Fibroblast of lung (primary cell): ENCODE measurements at regions not wholly inside any gene's neighbourhood (a gene's known extent, or its start where the extent isn't known, plus 50 kb on each side); places are given as distances from the start of the nearest gene placed in this dataset.

Experiments
- CTCF ChIP-seq, 2 donors: IDR thresholded peaks in 1 of 2; conservative IDR thresholded peaks in 1 of 2; 1 replicate in 1 of 2; 2 replicates in 1 of 2; pipeline ENCODE4 v1.5.1; 2011 to 2012; ENCODE audit warnings: low read length in 2 of 2, control low read depth in 1 of 2, inconsistent platforms in 1 of 2, low read depth in 1 of 2, mild to moderate bottlenecking in 1 of 2
- EZH2 ChIP-seq: IDR thresholded peaks from 2 replicates; pipeline ENCODE4 v1.5.1; 2012; ENCODE audit warnings: low read length, control low read depth, mild to moderate bottlenecking; ENCODE audit errors: missing control alignments

DNA sequence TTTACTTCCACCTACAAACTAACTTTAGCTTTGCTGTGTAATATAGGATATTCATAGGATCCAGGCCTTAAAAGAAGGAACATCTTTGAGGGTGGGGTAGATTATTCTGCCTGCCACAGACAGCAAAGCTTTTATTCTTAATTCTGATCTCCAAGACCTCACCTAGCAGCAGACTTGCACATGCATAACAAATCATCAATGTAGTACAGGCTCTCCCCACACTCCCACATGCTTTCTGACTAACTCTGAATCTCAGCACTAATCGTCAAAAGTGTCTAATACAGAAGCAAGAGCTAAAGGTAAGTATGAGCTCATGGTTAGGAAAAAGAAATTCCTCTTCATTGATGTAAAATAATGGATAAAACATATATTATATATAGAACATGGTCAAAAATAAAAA, 1468.5 kb upstream of the B3GALT2 start:
- TF ChIP-seq CTCF (conservative IDR thresholded peaks at IDR 0.05 in 1 of 2, IDR thresholded peaks at IDR 0.05 in 1 of 2; ENCODE audit: low read depth in 1 of 2, low read length in 2 of 2), result no peak
- TF ChIP-seq EZH2, result no peak
